HCEC 1CT (cell line): ENCODE measurements at regions not wholly inside any gene's neighbourhood (a gene's known extent, or its start where the extent isn't known, plus 50 kb on each side); places are given as distances from the start of the nearest gene placed in this dataset.

ENCODE experiments used
- DNase-seq: peaks from one replicate; pipeline ENCODE4 v3.0.0-alpha.2; 2017

GRCh38 chr2:238985041-238985729 is 137.3 kb downstream of the TWIST2 start:
- DNase-seq = no peak

- DNase-seq = no peak
Measured at GRCh38 chr2:238985931-238986446, 138.1 kb downstream of the TWIST2 start.

- DNase-seq = no peak
Measured at GRCh38 chr2:238986491-238987351, 138.8 kb downstream of the TWIST2 start.

- DNase-seq = no peak
Measured at GRCh38 chr2:238987352-238987981, 139.6 kb downstream of the TWIST2 start.

GRCh38 chr2:238988105-238988504 is 140.2 kb downstream of the TWIST2 start:
- DNase-seq = no peak

- no peak for DNase-seq
Measured at GRCh38 chr2:238988752-238989151, 140.9 kb downstream of the TWIST2 start.

GRCh38 chr2:238989484-238989883 is 141.6 kb downstream of the TWIST2 start:
- no peak for DNase-seq

GRCh38 chr2:238994432-238994831 is 146.5 kb downstream of the TWIST2 start:
- no peak for DNase-seq

- peak; percentile 81 for DNase-seq
Measured at GRCh38 chr2:238994876-238995275, 147.0 kb downstream of the TWIST2 start.

GRCh38 chr2:238995634-238996033 is 147.7 kb downstream of the TWIST2 start:
- DNase-seq = peak; percentile 67

- no peak for DNase-seq
Measured at GRCh38 chr2:238996331-238997136, 148.6 kb downstream of the TWIST2 start.

- no peak for DNase-seq
Measured at GRCh38 chr2:238997137-238997390, 149.2 kb downstream of the TWIST2 start.

- no peak for DNase-seq
Measured at GRCh38 chr2:238997684-238998083, 149.8 kb downstream of the TWIST2 start.
